ENCODE measurements at regions not wholly inside any gene's neighbourhood (a gene's known extent, or its start where the extent isn't known, plus 50 kb on each side); places are given as distances from the start of the nearest gene placed in this dataset.

GRCh38 chr18:22585333-22585732, 167.6 kb upstream of the CTAGE1 start:
- no peak overlapping the region for H3K18ac ChIP-seq (ENCODE audit: low read depth in 1 of 2, low read length in 2 of 2)
- H2AFZ ChIP-seq (ENCODE audit: low read depth, low read length) = no peak overlapping the region
- no peaks in the 10 kb centered on the region for H3K36me3 ChIP-seq (ENCODE audit: control insufficient read depth in 1 of 2, insufficient read depth in 2 of 2, low read depth in 1 of 2, low read length in 2 of 2)
- H3K9me3 ChIP-seq (ENCODE audit: control insufficient read depth, low read length) = peaks cover 10% of the 10 kb centered on the region
- H3K4me1 ChIP-seq (ENCODE audit: control insufficient read depth, insufficient read depth, low read depth, low read length) = no peaks in the 10 kb centered on the region
- H2BK12ac ChIP-seq (ENCODE audit: low read length in 2 of 2) = no peak overlapping the region
- no peak overlapping the region for H3K27ac ChIP-seq (ENCODE audit: low read length, poor library complexity, severe bottlenecking)
- no peaks in the 10 kb centered on the region for H3K79me1 ChIP-seq (replicated peaks; ENCODE audit: low read length, poor library complexity, severe bottlenecking)
- no peak overlapping the region for H3K14ac ChIP-seq (ENCODE audit: low read length in 2 of 2)
- H3K9ac ChIP-seq (ENCODE audit: low read length) = no peak overlapping the region
- no CpG with 5 or more reads among the region's 1 CpG for WGBS
- no peak for DNase-seq
- H3K4ac ChIP-seq (ENCODE audit: low read depth in 1 of 2, low read length in 2 of 2) = no peak overlapping the region
- no peak overlapping the region for H2AK5ac ChIP-seq (ENCODE audit: low read length, severe bottlenecking)
- no peak overlapping the region for H2BK5ac ChIP-seq (ENCODE audit: low read depth, low read length, poor library complexity, severe bottlenecking)
- no peak overlapping the region for H2BK15ac ChIP-seq (ENCODE audit: low read depth, poor library complexity, severe bottlenecking)
- H4K8ac ChIP-seq (ENCODE audit: low read length) = no peak overlapping the region
- no peaks in the 10 kb centered on the region for H3K27me3 ChIP-seq (ENCODE audit: control insufficient read depth in 1 of 2, insufficient read depth in 1 of 2, low read length in 2 of 2)
- no peak overlapping the region for H2BK120ac ChIP-seq (ENCODE audit: low read depth, low read length)
- no peak overlapping the region for H3K4me3 ChIP-seq (ENCODE audit: insufficient read depth in 1 of 2, low read depth in 1 of 2, low read length in 2 of 2)
- H4K91ac ChIP-seq (ENCODE audit: low read length) = no peak overlapping the region
- no peak overlapping the region for H3K23ac ChIP-seq (ENCODE audit: low read length in 2 of 2)
- H3K4me2 ChIP-seq (ENCODE audit: low read length, poor library complexity, severe bottlenecking) = no peak overlapping the region

- Histone ChIP-seq H3K4me3 (ENCODE audit: insufficient read depth in 1 of 2, low read depth in 1 of 2, low read length in 2 of 2) (no peak overlapping the region), H2BK12ac (ENCODE audit: low read length in 2 of 2) (no peak overlapping the region), H2AFZ (ENCODE audit: low read depth, low read length) (no peak overlapping the region), H3K4ac (ENCODE audit: low read depth in 1 of 2, low read length in 2 of 2) (no peak overlapping the region), H2BK120ac (ENCODE audit: low read depth, low read length) (no peak overlapping the region), H4K91ac (ENCODE audit: low read length) (no peak overlapping the region), H3K18ac (ENCODE audit: low read depth in 1 of 2, low read length in 2 of 2) (no peak overlapping the region), H4K8ac (ENCODE audit: low read length) (no peak overlapping the region), H3K14ac (ENCODE audit: low read length in 2 of 2) (no peak overlapping the region), H3K36me3 (ENCODE audit: control insufficient read depth in 1 of 2, insufficient read depth in 2 of 2, low read depth in 1 of 2, low read length in 2 of 2) (no peaks in the 10 kb centered on the region), H2AK5ac (ENCODE audit: low read length, severe bottlenecking) (no peak overlapping the region), H3K27me3 (ENCODE audit: control insufficient read depth in 1 of 2, insufficient read depth in 1 of 2, low read length in 2 of 2) (no peaks in the 10 kb centered on the region), H3K23ac (ENCODE audit: low read length in 2 of 2) (no peak overlapping the region), H3K79me1 (replicated peaks; ENCODE audit: low read length, poor library complexity, severe bottlenecking) (no peaks in the 10 kb centered on the region), H3K4me1 (ENCODE audit: control insufficient read depth, insufficient read depth, low read depth, low read length) (no peaks in the 10 kb centered on the region), H3K9ac (ENCODE audit: low read length) (no peak overlapping the region), H2BK5ac (ENCODE audit: low read depth, low read length, poor library complexity, severe bottlenecking) (no peak overlapping the region), H3K4me2 (ENCODE audit: low read length, poor library complexity, severe bottlenecking) (no peak overlapping the region), H3K9me3 (ENCODE audit: control insufficient read depth, low read length) (peaks cover 10% of the 10 kb centered on the region), H2BK15ac (ENCODE audit: low read depth, poor library complexity, severe bottlenecking) (no peak overlapping the region), H3K27ac (ENCODE audit: low read length, poor library complexity, severe bottlenecking) (no peak overlapping the region)
- DNase-seq = no peak
- WGBS = 71% methylated on average over 1 of the region's 2 CpGs
Observed at GRCh38 chr18:22585821-22586220, 168.1 kb upstream of the CTAGE1 start.

- Histone ChIP-seq H3K23ac (ENCODE audit: low read length in 2 of 2) (no peak overlapping the region), H3K18ac (ENCODE audit: low read depth in 1 of 2, low read length in 2 of 2) (no peak overlapping the region), H3K27ac (ENCODE audit: low read length, poor library complexity, severe bottlenecking) (no peak overlapping the region), H2BK5ac (ENCODE audit: low read depth, low read length, poor library complexity, severe bottlenecking) (no peak overlapping the region), H3K14ac (ENCODE audit: low read length in 2 of 2) (no peak overlapping the region), H2AK5ac (ENCODE audit: low read length, severe bottlenecking) (no peak overlapping the region), H2BK12ac (ENCODE audit: low read length in 2 of 2) (no peak overlapping the region), H4K91ac (ENCODE audit: low read length) (no peak overlapping the region), H3K27me3 (ENCODE audit: control insufficient read depth in 1 of 2, insufficient read depth in 1 of 2, low read length in 2 of 2) (no peaks in the 10 kb centered on the region), H3K9ac (ENCODE audit: low read length) (no peak overlapping the region), H4K8ac (ENCODE audit: low read length) (no peak overlapping the region), H3K4me2 (ENCODE audit: low read length, poor library complexity, severe bottlenecking) (no peak overlapping the region), H3K79me1 (replicated peaks; ENCODE audit: low read length, poor library complexity, severe bottlenecking) (no peaks in the 10 kb centered on the region), H3K4me3 (ENCODE audit: insufficient read depth in 1 of 2, low read depth in 1 of 2, low read length in 2 of 2) (no peak overlapping the region), H3K4ac (ENCODE audit: low read depth in 1 of 2, low read length in 2 of 2) (no peak overlapping the region), H2AFZ (ENCODE audit: low read depth, low read length) (no peak overlapping the region), H3K4me1 (ENCODE audit: control insufficient read depth, insufficient read depth, low read depth, low read length) (no peaks in the 10 kb centered on the region), H2BK120ac (ENCODE audit: low read depth, low read length) (no peak overlapping the region), H3K9me3 (ENCODE audit: control insufficient read depth, low read length) (peaks cover 10% of the 10 kb centered on the region), H3K36me3 (ENCODE audit: control insufficient read depth in 1 of 2, insufficient read depth in 2 of 2, low read depth in 1 of 2, low read length in 2 of 2) (no peaks in the 10 kb centered on the region), H2BK15ac (ENCODE audit: low read depth, poor library complexity, severe bottlenecking) (no peak overlapping the region)
- DNase-seq = no peak
- 78% methylated on average over 1 of the region's 1 CpG for WGBS
Observed at GRCh38 chr18:22591222-22591621, 173.5 kb upstream of the CTAGE1 start.

GRCh38 chr18:22594155-22594690, 176.5 kb upstream of the CTAGE1 start:
- Histone ChIP-seq H2AFZ (ENCODE audit: low read depth, low read length) (no peak overlapping the region), H3K4me2 (ENCODE audit: low read length, poor library complexity, severe bottlenecking) (no peak overlapping the region), H3K27me3 (ENCODE audit: control insufficient read depth in 1 of 2, insufficient read depth in 1 of 2, low read length in 2 of 2) (no peaks in the 10 kb centered on the region), H4K91ac (ENCODE audit: low read length) (no peak overlapping the region), H3K14ac (ENCODE audit: low read length in 2 of 2) (no peak overlapping the region), H3K79me1 (replicated peaks; ENCODE audit: low read length, poor library complexity, severe bottlenecking) (no peaks in the 10 kb centered on the region), H3K4me1 (ENCODE audit: control insufficient read depth, insufficient read depth, low read depth, low read length) (no peaks in the 10 kb centered on the region), H3K18ac (ENCODE audit: low read depth in 1 of 2, low read length in 2 of 2) (no peak overlapping the region), H2BK5ac (ENCODE audit: low read depth, low read length, poor library complexity, severe bottlenecking) (no peak overlapping the region), H2AK5ac (ENCODE audit: low read length, severe bottlenecking) (no peak overlapping the region), H2BK12ac (ENCODE audit: low read length in 2 of 2) (no peak overlapping the region), H3K4me3 (ENCODE audit: insufficient read depth in 1 of 2, low read depth in 1 of 2, low read length in 2 of 2) (no peak overlapping the region), H4K8ac (ENCODE audit: low read length) (no peak overlapping the region), H3K23ac (ENCODE audit: low read length in 2 of 2) (no peak overlapping the region), H3K4ac (ENCODE audit: low read depth in 1 of 2, low read length in 2 of 2) (no peak overlapping the region), H3K36me3 (ENCODE audit: control insufficient read depth in 1 of 2, insufficient read depth in 2 of 2, low read depth in 1 of 2, low read length in 2 of 2) (no peaks in the 10 kb centered on the region), H3K9ac (ENCODE audit: low read length) (no peak overlapping the region), H2BK120ac (ENCODE audit: low read depth, low read length) (no peak overlapping the region), H3K9me3 (ENCODE audit: control insufficient read depth, low read length) (peaks cover 2% of the 10 kb centered on the region), H2BK15ac (ENCODE audit: low read depth, poor library complexity, severe bottlenecking) (no peak overlapping the region), H3K27ac (ENCODE audit: low read length, poor library complexity, severe bottlenecking) (no peak overlapping the region)
- WGBS = 80% methylated on average over 4 of the region's 4 CpGs
- no peak for DNase-seq

Data from mesenchymal stem cell (in vitro differentiated cells and primary cell).